MV-4-11 (cell line): ENCODE measurements at regions not wholly inside any gene's neighbourhood (a gene's known extent, or its start where the extent isn't known, plus 50 kb on each side); places are given as distances from the start of the nearest gene placed in this dataset.

Experiments used
- DNase-seq: peaks from one replicate; lab custom pipeline; 2025; lab: John Stamatoyannopoulos, UW

GRCh38 chr18:43877616-43878321 is 600.5 kb upstream of the SYT4 start:
- DNase-seq: no peak

- DNase-seq: no peak
These were observed 602.1 kb upstream of the SYT4 start for GRCh38 chr18:43879415-43879814.

GRCh38 chr18:43882358-43883055 is 605.2 kb upstream of the SYT4 start:
- DNase-seq: no peak

- DNase-seq: no peak
These were observed 606.6 kb upstream of the SYT4 start for GRCh38 chr18:43883886-43884285.

GRCh38 chr18:43886341-43886740 is 609.1 kb upstream of the SYT4 start:
- DNase-seq: no peak

- DNase-seq: no peak
These were observed 610.2 kb upstream of the SYT4 start for GRCh38 chr18:43887491-43887890.

- DNase-seq: no peak
These were observed 611.3 kb upstream of the SYT4 start for GRCh38 chr18:43888598-43888997.

- no peak for DNase-seq
These were observed 615.8 kb upstream of the SYT4 start for GRCh38 chr18:43893001-43893637.

- no peak for DNase-seq
These were observed 627.0 kb upstream of the SYT4 start for GRCh38 chr18:43904209-43904837.

GRCh38 chr18:43914018-43914417 is 636.7 kb upstream of the SYT4 start:
- DNase-seq: no peak

- DNase-seq: no peak
These were observed 639.7 kb upstream of the SYT4 start for GRCh38 chr18:43916984-43917383.

GRCh38 chr18:43917520-43917919 is 640.2 kb upstream of the SYT4 start:
- no peak for DNase-seq

- DNase-seq: no peak
These were observed 642.3 kb upstream of the SYT4 start for GRCh38 chr18:43919551-43919950.

GRCh38 chr18:43931439-43931838 is 654.1 kb upstream of the SYT4 start:
- no peak for DNase-seq

- DNase-seq: no peak
These were observed 654.9 kb upstream of the SYT4 start for GRCh38 chr18:43932140-43932539.

- DNase-seq: no peak
These were observed 655.9 kb upstream of the SYT4 start for GRCh38 chr18:43933177-43933576.

- DNase-seq: no peak
These were observed 657.0 kb upstream of the SYT4 start for GRCh38 chr18:43934322-43934721.

- DNase-seq: no peak
These were observed 657.6 kb upstream of the SYT4 start for GRCh38 chr18:43934781-43935471.

- DNase-seq: no peak
These were observed 658.9 kb upstream of the SYT4 start for GRCh38 chr18:43936176-43936575.

GRCh38 chr18:43949291-43949690 is 672.0 kb upstream of the SYT4 start:
- DNase-seq: no peak

- DNase-seq: no peak
These were observed 672.8 kb upstream of the SYT4 start for GRCh38 chr18:43950062-43950461.

- no peak for DNase-seq
These were observed 675.1 kb upstream of the SYT4 start for GRCh38 chr18:43952398-43952797.
